Heart left ventricle (tissue), 13 donors: ENCODE measurements at regions not wholly inside any gene's neighbourhood (a gene's known extent, or its start where the extent isn't known, plus 50 kb on each side); places are given as distances from the start of the nearest gene placed in this dataset.

ENCODE experiments used
- CTCF ChIP-seq, 12 donors: fragments of 200-600 bp; sonication (generic) in 4 of 12; IDR thresholded peaks; one replicate each; pipeline versions ENCODE4 v1.5.0 to v1.8.0; 2018 to 2022; ENCODE audit warnings: antibody characterized with exemption in 12 of 12, mild to moderate bottlenecking in 5 of 12
- POLR2A ChIP-seq, 2 donors: fragments of 450-650 bp; IDR thresholded peaks; one replicate each; pipeline ENCODE4 v1.6.1; 2017; ENCODE audit warnings: antibody characterized with exemption in 2 of 2, mild to moderate bottlenecking in 2 of 2, moderate library complexity in 2 of 2
- donor health status: ischemic (EF 13 %, LVEDD 7.1; RV severe dilation, severe dysfunction).
- donor health status: DM: no; HTN: yes; CAD: no.
- donor health status: DM: no; HTN: no; CAD: no.
- donor health status: ischemic (EF 25% LVEDD 6.9; RV normal size, moderate dysfunction).
- donor health status: ischemic (EF 25% LVEDD 5.7; RV mildly dilated, moderate dysfunction).
- donor health status: ischemic (EF 35%, LVEDD 5.7; RV mildly dilated, moderate dysfunction).
- donor health status: nonischemic (EF 11% LVEDD 7.7; RV severe dilation, severe dysfunction).
- donor health status: DM: yes; HTN: yes; CAD: no.
- donor health status: PGD.
- donor health status: ischemic (EF 29% LVEDD 5.4; RV normal size, mild dysfunction).
- donor health status: nonischemic (EF 23%, LVEDD 6.1; RV moderate dilation, normal function).

- TF ChIP-seq CTCF (IDR thresholded peaks at IDR 0.05) (no peak), POLR2A (IDR thresholded peaks at IDR 0.05) (no peak)
These were observed 500.2 kb downstream of the SHISA9 start for GRCh38 chr16:13401641-13402040.
